GM12878 (cell line): ENCODE measurements at regions not wholly inside any gene's neighbourhood (a gene's known extent, or its start where the extent isn't known, plus 50 kb on each side); places are given as distances from the start of the nearest gene placed in this dataset.

Experiments
- ATAC-seq: fragments of 200-7000 bp; cut with Tn5 transposase; 3 replicates; pipeline ENCODE4 v1.9.1; 2020; ENCODE audit warnings: mild to moderate bottlenecking, moderate library complexity
- BruUV-seq: library from RNA; stranded (reverse); fragments of 400-500 nt; replicated peaks from 2 replicates; lab custom pipeline; 2021; lab: Mats Ljungman, UMichigan
- CTCF ChIA-PET: fragments of 300-600 bp; sonication (Branson Sonifier 250); formaldehyde crosslinking; extraction: SDS; loops from one replicate; lab custom pipeline; 2021; ENCODE audit warnings: inconsistent platforms; lab: Yijun Ruan, JAX
- POLR2A ChIA-PET: fragments of 350-600 bp; formaldehyde crosslinking; extraction: SDS; loops from one replicate; lab custom pipeline; 2021; ENCODE audit warnings: inconsistent platforms; lab: Charles Lee
- RAD21 ChIA-PET: fragments of 300-600 bp; sonication (Branson Sonifier 250); formaldehyde crosslinking; loops from one replicate; lab custom pipeline; 2023; ENCODE audit warnings: antibody characterized with exemption; ENCODE audit not compliant: unreplicated experiment; lab: Charles Lee
- SMC1A ChIA-PET: fragments of 300-600 bp; sonication (Branson Sonifier 250); formaldehyde crosslinking; loops from one replicate; lab custom pipeline; 2023; ENCODE audit not compliant: unreplicated experiment, uncharacterized antibody; lab: Charles Lee
- DNase-seq: peaks from one replicate; pipeline ENCODE4 v3.0.0-alpha.2; 2011; ENCODE audit warnings: low read depth, low spot score
- FAIRE-seq: peaks from 3 replicates; lab custom pipeline; 2011; peaks lifted over from hg19 to GRCh38; lab: Jason Lieb, UNC
- H2AFZ ChIP-seq: 2 replicates; pipeline ENCODE4 v1.6.0; 2011; ENCODE audit warnings: low read depth, low read length, control low read depth; ENCODE audit not compliant: control insufficient read depth
- H3K27ac ChIP-seq: 2 replicates; pipeline ENCODE4 v1.5.1; 2011; ENCODE audit warnings: control low read depth; ENCODE audit not compliant: control insufficient read depth, insufficient read depth
- H3K27me3 ChIP-seq, 2 experiments: replicated peaks in 1 of 2; 2 replicates each; pipeline versions ENCODE4 v1.6.0 to v1.6.1; 2011; ENCODE audit warnings: low read length in 1 of 2; ENCODE audit not compliant: control insufficient read depth in 2 of 2, insufficient read depth in 2 of 2
- H3K36me3 ChIP-seq, 2 experiments: 2 replicates each; pipeline ENCODE4 v1.5.1; 2011; ENCODE audit warnings: low read length in 1 of 2; ENCODE audit not compliant: control insufficient read depth in 2 of 2, insufficient read depth in 2 of 2
- H3K4me1 ChIP-seq: 2 replicates; pipeline ENCODE4 v1.6.1; 2011; ENCODE audit warnings: mild to moderate bottlenecking, low read length, moderate library complexity, mixed read lengths; ENCODE audit not compliant: control insufficient read depth, insufficient read depth
- H3K4me2 ChIP-seq: 2 replicates; pipeline ENCODE4 v1.6.0; 2011; ENCODE audit warnings: control low read depth; ENCODE audit not compliant: control insufficient read depth, insufficient read depth
- H3K4me3 ChIP-seq: fragments of 200-600 bp; sonication (generic); 2 replicates; pipeline ENCODE4 v1.5.1; 2016
- H3K79me2 ChIP-seq: 2 replicates; pipeline ENCODE4 v1.6.0; 2011; ENCODE audit warnings: low read length; ENCODE audit not compliant: control insufficient read depth, insufficient read depth
- H3K9ac ChIP-seq: 2 replicates; pipeline ENCODE4 v1.8.0; 2011; ENCODE audit warnings: low read length, control low read depth, mixed read lengths; ENCODE audit not compliant: control insufficient read depth, insufficient read depth
- H3K9me3 ChIP-seq: replicated peaks from 3 replicates; pipeline ENCODE4 v1.5.1; 2011; ENCODE audit warnings: mild to moderate bottlenecking, low read length; ENCODE audit not compliant: control insufficient read depth, insufficient read depth
- H4K20me1 ChIP-seq: 2 replicates; pipeline ENCODE4 v1.6.0; 2011; ENCODE audit not compliant: control insufficient read depth, insufficient read depth
- ATF7 ChIP-seq: fragments of 450-650 bp; IDR thresholded peaks from 2 replicates; pipeline ENCODE4 v1.6.1; 2016; ENCODE audit warnings: low read depth, mild to moderate bottlenecking
- BHLHE40 ChIP-seq, 2 experiments: fragments of 450-650 bp in 1 of 2; IDR thresholded peaks; 2 replicates each; pipeline ENCODE4 v1.6.1; 2011 to 2017; ENCODE audit warnings: low read depth in 2 of 2, borderline replicate concordance in 1 of 2, improper control_type of control experiment in 1 of 2, low read length in 1 of 2, mild to moderate bottlenecking in 1 of 2
- BMI1 ChIP-seq: fragments of 450-650 bp; IDR thresholded peaks from 2 replicates; pipeline ENCODE4 v1.6.1; 2016; ENCODE audit warnings: mild to moderate bottlenecking, moderate library complexity, borderline replicate concordance
- CEBPB ChIP-seq, 2 experiments: fragments of 150-350 bp in 1 of 2; IDR thresholded peaks; 2 replicates each; pipeline ENCODE4 v1.6.1; 2012 to 2014; ENCODE audit warnings: low read depth in 2 of 2, low read length in 2 of 2, borderline replicate concordance in 1 of 2, inconsistent platforms in 1 of 2
- CREB1 ChIP-seq: IDR thresholded peaks from 2 replicates; pipeline ENCODE4 v1.6.1; 2012; ENCODE audit warnings: low read depth, mild to moderate bottlenecking, inconsistent platforms
- CUX1 ChIP-seq: IDR thresholded peaks from 2 replicates; pipeline ENCODE4 v1.6.1; 2012; ENCODE audit warnings: improper control_type of control experiment, low read depth, low read length; ENCODE audit not compliant: insufficient replicate concordance
- DPF2 ChIP-seq: fragments of 450-650 bp; IDR thresholded peaks from 2 replicates; pipeline ENCODE4 v1.6.1; 2017; ENCODE audit warnings: mild to moderate bottlenecking
- HDGF ChIP-seq: fragments of 450-650 bp; IDR thresholded peaks from 2 replicates; pipeline ENCODE4 v1.6.1; 2016; ENCODE audit warnings: antibody characterized with exemption
- MEF2A ChIP-seq: IDR thresholded peaks from 2 replicates; pipeline ENCODE4 v1.6.1; 2011; ENCODE audit warnings: low read depth, mild to moderate bottlenecking, low read length, moderate library complexity; ENCODE audit not compliant: insufficient read depth
- MTA2 ChIP-seq: fragments of 450-650 bp; IDR thresholded peaks from 2 replicates; pipeline ENCODE4 v1.6.1; 2016; ENCODE audit warnings: low read depth, mild to moderate bottlenecking, moderate library complexity
- SP1 ChIP-seq: IDR thresholded peaks from one replicate; pipeline ENCODE4 v1.6.1; 2011; ENCODE audit warnings: low read depth, low read length
- TAF1 ChIP-seq: IDR thresholded peaks from 2 replicates; pipeline ENCODE4 v1.6.1; 2011; ENCODE audit warnings: mild to moderate bottlenecking, low read depth, low read length, borderline replicate concordance
- ZNF622 ChIP-seq: fragments of 450-650 bp; IDR thresholded peaks from 2 replicates; pipeline ENCODE4 v1.6.1; 2017; ENCODE audit warnings: mild to moderate bottlenecking, inconsistent platforms
- ZSCAN29 ChIP-seq: fragments of 450-650 bp; IDR thresholded peaks from 2 replicates; pipeline ENCODE4 v1.6.1; 2017; ENCODE audit warnings: mild to moderate bottlenecking, moderate library complexity
- WGBS: methylation state at CpG from one replicate; pipeline ENCODE4 v1.1.6; 2016; ENCODE audit warnings: low lambda C conversion rate; ENCODE audit not compliant: insufficient replicate concordance, insufficient coverage; ENCODE audit errors: missing lambda C conversion rate; 5-methylcytosine and 5-hydroxymethylcytosine counted together
- in situ Hi-C: fragments of 300-500 bp; cut with MboI; formaldehyde crosslinking; loops from 9 replicates; pipeline ENCODE4 v1.14.3; 2018; ENCODE audit warnings: mixed read lengths
- intact Hi-C: fragments of 100-400 bp; cut with micrococcal nuclease; formaldehyde crosslinking; loops from one replicate; pipeline ENCODE4 v1.14.2; 2022; ENCODE audit not compliant: unreplicated experiment
- TF ChIP-seq, protein P1 (sequence below): fragments of 450-650 bp; IDR thresholded peaks from 2 replicates; pipeline ENCODE4 v1.6.1; 2017; ENCODE audit warnings: mild to moderate bottlenecking, low read depth, inconsistent platforms; ENCODE audit not compliant: poor library complexity, severe bottlenecking
- TF ChIP-seq, protein P2 (sequence below): fragments of 150-350 bp; IDR thresholded peaks from 2 replicates; pipeline ENCODE4 v1.6.1; 2016; ENCODE audit warnings: low read depth, low read length

DNA sequence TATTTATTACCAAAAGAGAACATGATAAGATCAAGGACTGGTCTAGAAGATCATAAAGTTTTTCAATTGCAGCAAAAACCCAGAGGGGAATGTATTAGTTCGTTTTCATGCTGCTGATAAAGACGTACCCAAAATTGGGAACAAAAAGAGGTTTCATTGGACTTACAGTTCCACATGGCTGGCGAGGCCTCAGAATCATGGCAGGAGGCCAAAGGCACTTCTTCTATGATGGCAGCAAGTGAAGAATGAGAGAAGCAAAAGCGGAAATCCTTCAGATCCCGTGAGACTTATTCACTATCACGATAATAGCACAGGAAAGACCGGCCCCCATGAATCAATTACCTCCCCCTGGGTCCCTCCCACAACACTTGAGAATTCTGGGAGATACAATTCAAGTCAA, 57.7 kb upstream of the HIVEP2 start:
- Histone ChIP-seq H3K4me3 (no peak overlapping the region), H3K36me3 (no peaks in the 10 kb centered on the region), H3K9me3 (no peaks in the 10 kb centered on the region), H3K79me2 (no peaks in the 10 kb centered on the region), H2AFZ (no peak overlapping the region), H3K4me2 (no peak overlapping the region), H3K9ac (no peak overlapping the region), H3K27me3 (no peaks in the 10 kb centered on the region), H3K4me1 (peaks cover 9% of the 10 kb centered on the region), H4K20me1 (no peaks in the 10 kb centered on the region), H3K27ac (no peak overlapping the region)
- no peak for DNase-seq
- SMC1A ChIA-PET = no interaction called here
- FAIRE-seq = no peak
- no TSS peak for BruUV-seq
- CTCF ChIA-PET = no interaction called here
- in situ Hi-C loops (no loop called here), intact Hi-C loops (no loop called here)
- RAD21 ChIA-PET = no interaction called here
- POLR2A ChIA-PET = no interaction called here
- 39% methylated on average over 7 of the region's 7 CpGs for WGBS
- no peak for ATAC-seq
- TF ChIP-seq MEF2A (no peak), ZSCAN29 (no peak), MTA2 (no peak), BMI1 (no peak), TAF1 (no peak), ATF7 (no peak), CREB1 (no peak), BHLHE40 (IDR thresholded peaks at IDR 0.05; ENCODE audit: borderline replicate concordance in 1 of 2, low read depth in 2 of 2, low read length in 1 of 2) (no peak), DPF2 (no peak), CUX1 (no peak), ZNF622 (no peak), CEBPB (IDR thresholded peaks at IDR 0.05; ENCODE audit: borderline replicate concordance in 1 of 2, low read depth in 2 of 2, low read length in 2 of 2) (no peak), SP1 (no peak), HDGF (no peak)
- TF ChIP-seq, protein P1, sequence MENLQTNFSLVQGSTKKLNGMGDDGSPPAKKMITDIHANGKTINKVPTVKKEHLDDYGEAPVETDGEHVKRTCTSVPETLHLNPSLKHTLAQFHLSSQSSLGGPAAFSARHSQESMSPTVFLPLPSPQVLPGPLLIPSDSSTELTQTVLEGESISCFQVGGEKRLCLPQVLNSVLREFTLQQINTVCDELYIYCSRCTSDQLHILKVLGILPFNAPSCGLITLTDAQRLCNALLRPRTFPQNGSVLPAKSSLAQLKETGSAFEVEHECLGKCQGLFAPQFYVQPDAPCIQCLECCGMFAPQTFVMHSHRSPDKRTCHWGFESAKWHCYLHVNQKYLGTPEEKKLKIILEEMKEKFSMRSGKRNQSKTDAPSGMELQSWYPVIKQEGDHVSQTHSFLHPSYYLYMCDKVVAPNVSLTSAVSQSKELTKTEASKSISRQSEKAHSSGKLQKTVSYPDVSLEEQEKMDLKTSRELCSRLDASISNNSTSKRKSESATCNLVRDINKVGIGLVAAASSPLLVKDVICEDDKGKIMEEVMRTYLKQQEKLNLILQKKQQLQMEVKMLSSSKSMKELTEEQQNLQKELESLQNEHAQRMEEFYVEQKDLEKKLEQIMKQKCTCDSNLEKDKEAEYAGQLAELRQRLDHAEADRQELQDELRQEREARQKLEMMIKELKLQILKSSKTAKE = no peak
- TF ChIP-seq, protein P2, sequence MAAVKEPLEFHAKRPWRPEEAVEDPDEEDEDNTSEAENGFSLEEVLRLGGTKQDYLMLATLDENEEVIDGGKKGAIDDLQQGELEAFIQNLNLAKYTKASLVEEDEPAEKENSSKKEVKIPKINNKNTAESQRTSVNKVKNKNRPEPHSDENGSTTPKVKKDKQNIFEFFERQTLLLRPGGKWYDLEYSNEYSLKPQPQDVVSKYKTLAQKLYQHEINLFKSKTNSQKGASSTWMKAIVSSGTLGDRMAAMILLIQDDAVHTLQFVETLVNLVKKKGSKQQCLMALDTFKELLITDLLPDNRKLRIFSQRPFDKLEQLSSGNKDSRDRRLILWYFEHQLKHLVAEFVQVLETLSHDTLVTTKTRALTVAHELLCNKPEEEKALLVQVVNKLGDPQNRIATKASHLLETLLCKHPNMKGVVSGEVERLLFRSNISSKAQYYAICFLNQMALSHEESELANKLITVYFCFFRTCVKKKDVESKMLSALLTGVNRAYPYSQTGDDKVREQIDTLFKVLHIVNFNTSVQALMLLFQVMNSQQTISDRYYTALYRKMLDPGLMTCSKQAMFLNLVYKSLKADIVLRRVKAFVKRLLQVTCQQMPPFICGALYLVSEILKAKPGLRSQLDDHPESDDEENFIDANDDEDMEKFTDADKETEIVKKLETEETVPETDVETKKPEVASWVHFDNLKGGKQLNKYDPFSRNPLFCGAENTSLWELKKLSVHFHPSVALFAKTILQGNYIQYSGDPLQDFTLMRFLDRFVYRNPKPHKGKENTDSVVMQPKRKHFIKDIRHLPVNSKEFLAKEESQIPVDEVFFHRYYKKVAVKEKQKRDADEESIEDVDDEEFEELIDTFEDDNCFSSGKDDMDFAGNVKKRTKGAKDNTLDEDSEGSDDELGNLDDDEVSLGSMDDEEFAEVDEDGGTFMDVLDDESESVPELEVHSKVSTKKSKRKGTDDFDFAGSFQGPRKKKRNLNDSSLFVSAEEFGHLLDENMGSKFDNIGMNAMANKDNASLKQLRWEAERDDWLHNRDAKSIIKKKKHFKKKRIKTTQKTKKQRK = no peak
